SH-SY5Y (cell line): ENCODE measurements at regions not wholly inside any gene's neighbourhood (a gene's known extent, or its start where the extent isn't known, plus 50 kb on each side); places are given as distances from the start of the nearest gene placed in this dataset.

Experiments used
- GATA2 ChIP-seq: IDR thresholded peaks from 2 replicates; pipeline ENCODE4 v1.6.1; 2011; ENCODE audit warnings: mild to moderate bottlenecking, low read depth, low read length
- GATA3 ChIP-seq: IDR thresholded peaks from 2 replicates; pipeline ENCODE4 v1.6.1; 2011; ENCODE audit warnings: low read depth, mild to moderate bottlenecking, low read length, moderate library complexity

- no peak for TF ChIP-seq GATA2
- no peak for TF ChIP-seq GATA3
These were observed 67.8 kb upstream of the BCAR3 start for GRCh38 chr1:93749487-93749886.
